ENCODE measurements at regions not wholly inside any gene's neighbourhood (a gene's known extent, or its start where the extent isn't known, plus 50 kb on each side); places are given as distances from the start of the nearest gene placed in this dataset.

GRCh38 chr15:38190501-38190900, 62.1 kb upstream of the SPRED1 start:
- no peak overlapping the region for H3K27ac ChIP-seq (ENCODE audit: low read length)
- no peak overlapping the region for H3K4me3 ChIP-seq (ENCODE audit: low read length)
- H3K36me3 ChIP-seq (ENCODE audit: insufficient read depth, low read depth, low read length): no peaks in the 10 kb centered on the region
- peaks cover 15% of the 10 kb centered on the region for H3K4me1 ChIP-seq (ENCODE audit: insufficient read depth, low read length)
- H3K9me3 ChIP-seq (ENCODE audit: insufficient read depth, low read depth, low read length): no peaks in the 10 kb centered on the region
- no peaks in the 10 kb centered on the region for H3K27me3 ChIP-seq (ENCODE audit: insufficient read depth, low read length)
- no peak overlapping the region for H3K9ac ChIP-seq (ENCODE audit: low read depth, low read length)

- Histone ChIP-seq H3K9me3 (ENCODE audit: insufficient read depth, low read depth, low read length) (no peaks in the 10 kb centered on the region), H3K9ac (ENCODE audit: low read depth, low read length) (no peak overlapping the region), H3K27me3 (ENCODE audit: insufficient read depth, low read length) (no peaks in the 10 kb centered on the region), H3K27ac (ENCODE audit: low read length) (no peak overlapping the region), H3K36me3 (ENCODE audit: insufficient read depth, low read depth, low read length) (no peaks in the 10 kb centered on the region), H3K4me3 (ENCODE audit: low read length) (no peak overlapping the region), H3K4me1 (ENCODE audit: insufficient read depth, low read length) (peaks cover 2% of the 10 kb centered on the region)
These were observed 60.1 kb upstream of the SPRED1 start for GRCh38 chr15:38192496-38192895.

- H3K9ac ChIP-seq (ENCODE audit: low read depth, low read length): no peak overlapping the region
- no peak overlapping the region for H3K4me3 ChIP-seq (ENCODE audit: low read length)
- H3K9me3 ChIP-seq (ENCODE audit: insufficient read depth, low read depth, low read length): no peaks in the 10 kb centered on the region
- no peaks in the 10 kb centered on the region for H3K36me3 ChIP-seq (ENCODE audit: insufficient read depth, low read depth, low read length)
- H3K27ac ChIP-seq (ENCODE audit: low read length): no peak overlapping the region
- peaks cover 2% of the 10 kb centered on the region; the same call in 1 of the 2 replicates for H3K4me1 ChIP-seq (ENCODE audit: insufficient read depth, low read length)
- H3K27me3 ChIP-seq (ENCODE audit: insufficient read depth, low read length): no peaks in the 10 kb centered on the region
These were observed 59.1 kb upstream of the SPRED1 start for GRCh38 chr15:38193496-38193895.

DNA sequence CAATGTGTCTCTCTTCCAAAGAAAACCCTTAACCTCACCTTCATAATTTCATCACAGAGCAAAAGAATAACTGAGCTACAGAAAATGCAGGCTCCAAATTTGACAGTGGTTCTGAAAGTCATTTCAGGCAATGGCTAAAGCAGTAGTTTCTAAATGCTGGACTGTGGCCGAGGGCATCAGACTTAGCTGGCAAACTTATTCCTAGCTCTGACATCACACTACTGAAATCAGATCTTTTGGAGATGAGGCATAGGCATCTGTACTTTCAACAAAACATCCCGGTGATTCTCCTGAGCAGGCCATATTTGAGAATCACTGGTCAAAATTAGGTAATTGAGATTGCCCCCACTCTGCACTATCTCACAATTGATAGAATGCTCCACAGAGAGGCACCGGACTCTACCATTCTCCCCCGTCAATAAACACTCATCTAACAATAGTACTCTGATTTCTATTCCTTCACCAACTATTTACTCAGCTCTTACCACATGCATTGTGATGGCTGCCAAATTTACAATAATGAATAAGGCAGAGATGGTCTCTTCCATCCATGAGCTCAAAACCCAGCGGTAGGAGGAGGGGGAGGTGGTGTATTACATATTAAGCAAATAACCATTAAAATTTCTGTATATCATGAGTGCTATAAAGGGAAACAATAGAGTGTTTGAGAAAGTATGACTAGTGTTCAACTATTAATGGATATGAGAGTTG, 57.3 kb upstream of the SPRED1 start:
- Histone ChIP-seq H3K36me3 (ENCODE audit: insufficient read depth, low read depth, low read length) (no peaks in the 10 kb centered on the region), H3K27ac (ENCODE audit: low read length) (no peak overlapping the region), H3K4me3 (ENCODE audit: low read length) (no peak overlapping the region), H3K9me3 (ENCODE audit: insufficient read depth, low read depth, low read length) (no peaks in the 10 kb centered on the region), H3K27me3 (ENCODE audit: insufficient read depth, low read length) (no peaks in the 10 kb centered on the region), H3K9ac (ENCODE audit: low read depth, low read length) (no peak overlapping the region), H3K4me1 (ENCODE audit: insufficient read depth, low read length) (no peaks in the 10 kb centered on the region)

DNA sequence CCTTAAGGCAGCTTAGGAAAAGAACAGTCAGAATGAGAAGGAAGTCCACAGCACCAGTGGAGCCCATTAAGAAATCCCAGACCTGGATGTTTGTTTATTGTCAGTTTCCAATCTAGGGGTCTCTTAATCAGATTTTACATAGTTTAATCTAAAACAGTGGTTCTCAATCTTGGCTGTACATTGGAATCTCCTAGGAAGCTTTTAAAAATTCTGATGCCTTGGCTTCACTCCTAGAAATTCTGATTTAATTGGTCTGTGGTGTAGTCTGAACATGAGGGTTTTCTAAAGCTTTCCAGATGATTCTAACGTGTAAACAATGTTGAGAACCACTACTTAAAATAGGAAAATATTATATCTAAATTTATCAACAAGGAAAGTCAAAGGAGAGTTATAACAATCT, 56.6 kb upstream of the SPRED1 start:
- H3K9ac ChIP-seq (ENCODE audit: low read depth, low read length): no peak overlapping the region
- H3K4me1 ChIP-seq (ENCODE audit: insufficient read depth, low read length): no peaks in the 10 kb centered on the region
- H3K27me3 ChIP-seq (ENCODE audit: insufficient read depth, low read length): no peaks in the 10 kb centered on the region
- no peak overlapping the region for H3K4me3 ChIP-seq (ENCODE audit: low read length)
- no peaks in the 10 kb centered on the region for H3K36me3 ChIP-seq (ENCODE audit: insufficient read depth, low read depth, low read length)
- H3K9me3 ChIP-seq (ENCODE audit: insufficient read depth, low read depth, low read length): no peaks in the 10 kb centered on the region
- H3K27ac ChIP-seq (ENCODE audit: low read length): no peak overlapping the region

- H3K4me3 ChIP-seq (ENCODE audit: low read length): no peak overlapping the region
- no peaks in the 10 kb centered on the region for H3K27me3 ChIP-seq (ENCODE audit: insufficient read depth, low read length)
- no peaks in the 10 kb centered on the region for H3K9me3 ChIP-seq (ENCODE audit: insufficient read depth, low read depth, low read length)
- no peak overlapping the region for H3K9ac ChIP-seq (ENCODE audit: low read depth, low read length)
- H3K4me1 ChIP-seq (ENCODE audit: insufficient read depth, low read length): no peaks in the 10 kb centered on the region
- H3K27ac ChIP-seq (ENCODE audit: low read length): no peak overlapping the region
- no peaks in the 10 kb centered on the region for H3K36me3 ChIP-seq (ENCODE audit: insufficient read depth, low read depth, low read length)
These were observed 55.1 kb upstream of the SPRED1 start for GRCh38 chr15:38197553-38197952.

DNA sequence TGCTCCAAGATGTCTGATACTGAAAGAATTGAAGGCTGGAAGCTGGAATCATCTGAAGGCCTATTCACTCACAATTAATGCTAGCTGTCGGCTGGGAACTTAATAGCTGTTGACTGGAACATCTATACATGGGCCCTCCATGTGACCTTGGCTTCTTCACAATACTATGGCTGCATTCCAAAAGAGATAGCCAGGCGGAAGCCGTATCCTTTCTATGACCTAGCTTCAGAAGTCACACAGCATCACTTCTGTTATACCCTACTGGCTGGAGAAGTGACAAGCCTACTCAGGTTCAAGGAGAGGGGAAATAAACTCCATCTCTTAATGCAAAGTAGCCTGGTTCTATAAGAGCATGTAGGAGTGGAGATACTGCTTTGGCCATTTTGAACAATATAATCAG, 50.9 kb upstream of the SPRED1 start:
- H3K4me3 ChIP-seq (ENCODE audit: low read length): no peak overlapping the region
- H3K4me1 ChIP-seq (ENCODE audit: insufficient read depth, low read length): no peaks in the 10 kb centered on the region
- no peaks in the 10 kb centered on the region for H3K9me3 ChIP-seq (ENCODE audit: insufficient read depth, low read depth, low read length)
- no peak overlapping the region for H3K27ac ChIP-seq (ENCODE audit: low read length)
- H3K36me3 ChIP-seq (ENCODE audit: insufficient read depth, low read depth, low read length): no peaks in the 10 kb centered on the region
- no peaks in the 10 kb centered on the region for H3K27me3 ChIP-seq (ENCODE audit: insufficient read depth, low read length)
- H3K9ac ChIP-seq (ENCODE audit: low read depth, low read length): no peak overlapping the region

GRCh38 chr15:38202361-38202760, 50.3 kb upstream of the SPRED1 start:
- Histone ChIP-seq H3K36me3 (ENCODE audit: insufficient read depth, low read depth, low read length) (no peaks in the 10 kb centered on the region), H3K27me3 (ENCODE audit: insufficient read depth, low read length) (no peaks in the 10 kb centered on the region), H3K9me3 (ENCODE audit: insufficient read depth, low read depth, low read length) (no peaks in the 10 kb centered on the region), H3K27ac (ENCODE audit: low read length) (no peak overlapping the region), H3K4me1 (ENCODE audit: insufficient read depth, low read length) (no peaks in the 10 kb centered on the region), H3K9ac (ENCODE audit: low read depth, low read length) (no peak overlapping the region), H3K4me3 (ENCODE audit: low read length) (no peak overlapping the region)
